ENCODE measurements at regions not wholly inside any gene's neighbourhood (a gene's known extent, or its start where the extent isn't known, plus 50 kb on each side); places are given as distances from the start of the nearest gene placed in this dataset.

DNA sequence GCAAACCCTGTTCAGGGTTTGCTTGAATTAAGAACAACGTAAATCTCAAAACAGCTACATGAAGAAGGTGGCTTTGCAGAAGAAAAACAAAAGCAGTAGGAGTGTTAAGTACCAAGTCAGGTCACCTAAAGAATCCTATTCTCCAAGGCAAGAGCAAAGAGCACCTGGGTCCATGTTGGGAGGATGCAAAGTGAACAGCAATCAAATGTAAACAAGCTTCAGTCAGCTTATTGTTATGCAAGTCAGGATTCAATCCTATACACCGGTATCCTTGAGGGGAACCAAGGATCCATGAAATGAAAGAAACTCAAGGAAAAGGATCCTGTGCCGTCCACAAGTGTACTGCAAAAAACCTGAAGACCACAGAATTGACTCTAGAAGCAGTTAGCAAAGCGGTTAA, 261.0 kb upstream of the DDX18 start:
- 0 out of 2 replicates have a peak, but pooled peaks cover 5% of the 10 kb centered on the region for H3K9me3 ChIP-seq (ENCODE audit: low read length)
- no TSS peak for BruUV-seq (replicated peaks)
- no peaks in the 10 kb centered on the region for H3K9me2 ChIP-seq (replicated peaks; ENCODE audit: low read length)
- POLR2A ChIA-PET (ENCODE audit: unreplicated experiment): interaction anchor here (0.5 kb wide), 1 partner anchor 460 kb away, joined by 4 read pairs; the partner anchor contains the start of gene CCDC93
- no peaks in the 10 kb centered on the region for H3K36me3 ChIP-seq (ENCODE audit: low read depth, low read length)
- CTCF ChIA-PET: no interaction called here
- H3K4me3 ChIP-seq (ENCODE audit: low read length): no peak overlapping the region
- intact Hi-C loops (cut with micrococcal nuclease): no loop called here
- H3K4me2 ChIP-seq (ENCODE audit: low read length): no peak overlapping the region
- no peaks in the 10 kb centered on the region for H3K4me1 ChIP-seq (ENCODE audit: insufficient read depth, low read length)
- no peak for TF ChIP-seq EZH2phosphoT487 (IDR thresholded peaks at IDR 0.05; ENCODE audit: borderline replicate concordance, low read length)
- TF ChIP-seq, protein P1, sequence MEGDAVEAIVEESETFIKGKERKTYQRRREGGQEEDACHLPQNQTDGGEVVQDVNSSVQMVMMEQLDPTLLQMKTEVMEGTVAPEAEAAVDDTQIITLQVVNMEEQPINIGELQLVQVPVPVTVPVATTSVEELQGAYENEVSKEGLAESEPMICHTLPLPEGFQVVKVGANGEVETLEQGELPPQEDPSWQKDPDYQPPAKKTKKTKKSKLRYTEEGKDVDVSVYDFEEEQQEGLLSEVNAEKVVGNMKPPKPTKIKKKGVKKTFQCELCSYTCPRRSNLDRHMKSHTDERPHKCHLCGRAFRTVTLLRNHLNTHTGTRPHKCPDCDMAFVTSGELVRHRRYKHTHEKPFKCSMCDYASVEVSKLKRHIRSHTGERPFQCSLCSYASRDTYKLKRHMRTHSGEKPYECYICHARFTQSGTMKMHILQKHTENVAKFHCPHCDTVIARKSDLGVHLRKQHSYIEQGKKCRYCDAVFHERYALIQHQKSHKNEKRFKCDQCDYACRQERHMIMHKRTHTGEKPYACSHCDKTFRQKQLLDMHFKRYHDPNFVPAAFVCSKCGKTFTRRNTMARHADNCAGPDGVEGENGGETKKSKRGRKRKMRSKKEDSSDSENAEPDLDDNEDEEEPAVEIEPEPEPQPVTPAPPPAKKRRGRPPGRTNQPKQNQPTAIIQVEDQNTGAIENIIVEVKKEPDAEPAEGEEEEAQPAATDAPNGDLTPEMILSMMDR (conservative IDR thresholded peaks at IDR 0.05; ENCODE audit: low read depth, low read length): no peak
- ATAC-seq (no peak), DNase-seq (no peak)
- no peak overlapping the region for H2AFZ ChIP-seq (ENCODE audit: low read length)
- peaks cover 9% of the 10 kb centered on the region; the same call in 1 of the 2 replicates for H3K27me3 ChIP-seq (ENCODE audit: low read length)
- no peaks in the 10 kb centered on the region for H4K20me1 ChIP-seq (ENCODE audit: low read length)
- H3K9ac ChIP-seq (ENCODE audit: low read length): no peak overlapping the region
- H3K27ac ChIP-seq (ENCODE audit: low read length): no peak overlapping the region
- no peaks in the 10 kb centered on the region for H3K79me2 ChIP-seq (ENCODE audit: low read length)
- no peaks in the 10 kb centered on the region for H3F3A ChIP-seq (ENCODE audit: low read length, unreplicated experiment)

DNA sequence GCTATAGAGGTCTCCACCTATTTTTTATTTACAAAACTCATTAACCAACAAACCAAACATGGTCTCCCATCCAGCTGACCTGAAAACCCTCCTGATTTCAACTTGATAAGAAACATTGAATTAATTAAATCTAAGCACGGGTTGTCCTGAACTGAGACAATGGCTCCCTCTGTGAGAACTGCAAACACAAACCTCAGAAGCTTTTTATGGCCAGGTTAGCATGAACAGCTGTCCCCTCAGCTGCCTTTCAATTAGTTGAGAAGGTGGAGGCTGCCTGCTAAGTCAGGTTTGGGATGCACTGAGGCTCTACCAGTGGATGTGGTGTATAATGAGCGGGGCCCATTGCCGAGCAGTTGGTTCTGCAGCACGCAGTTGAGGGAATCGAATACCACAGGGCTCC, 258.5 kb upstream of the DDX18 start:
- BruUV-seq (replicated peaks): no TSS peak
- Histone ChIP-seq H3K36me3 (ENCODE audit: low read depth, low read length) (no peaks in the 10 kb centered on the region), H3K4me1 (ENCODE audit: insufficient read depth, low read length) (no peaks in the 10 kb centered on the region), H3K79me2 (ENCODE audit: low read length) (no peaks in the 10 kb centered on the region), H3K9ac (ENCODE audit: low read length) (no peak overlapping the region), H3K9me3 (ENCODE audit: low read length) (no peaks in the 10 kb centered on the region), H3F3A (ENCODE audit: low read length, unreplicated experiment) (no peaks in the 10 kb centered on the region), H2AFZ (ENCODE audit: low read length) (no peak overlapping the region), H4K20me1 (ENCODE audit: low read length) (no peaks in the 10 kb centered on the region), H3K27me3 (ENCODE audit: low read length) (peaks cover 9% of the 10 kb centered on the region; the same call in 1 of the 2 replicates), H3K4me3 (ENCODE audit: low read length) (no peak overlapping the region), H3K27ac (ENCODE audit: low read length) (no peak overlapping the region), H3K4me2 (ENCODE audit: low read length) (no peak overlapping the region), H3K9me2 (replicated peaks; ENCODE audit: low read length) (no peaks in the 10 kb centered on the region)
- DNase-seq (no peak), ATAC-seq (no peak)
- intact Hi-C loops (cut with micrococcal nuclease): no loop called here
- no peak for TF ChIP-seq EZH2phosphoT487 (IDR thresholded peaks at IDR 0.05; ENCODE audit: borderline replicate concordance, low read length)
- no peak for TF ChIP-seq EZH2 (IDR thresholded peaks at IDR 0.05; ENCODE audit: low read length, unreplicated experiment)
- TF ChIP-seq, protein P1 (conservative IDR thresholded peaks at IDR 0.05; ENCODE audit: low read depth, low read length): no peak
- ChIA-PET CTCF (no interaction called here), POLR2A (ENCODE audit: unreplicated experiment) (interaction anchor here (0.7 kb wide), 1 partner anchor 198 kb away, joined by 4 read pairs; no protein-coding TSS in a partner anchor)

DNA sequence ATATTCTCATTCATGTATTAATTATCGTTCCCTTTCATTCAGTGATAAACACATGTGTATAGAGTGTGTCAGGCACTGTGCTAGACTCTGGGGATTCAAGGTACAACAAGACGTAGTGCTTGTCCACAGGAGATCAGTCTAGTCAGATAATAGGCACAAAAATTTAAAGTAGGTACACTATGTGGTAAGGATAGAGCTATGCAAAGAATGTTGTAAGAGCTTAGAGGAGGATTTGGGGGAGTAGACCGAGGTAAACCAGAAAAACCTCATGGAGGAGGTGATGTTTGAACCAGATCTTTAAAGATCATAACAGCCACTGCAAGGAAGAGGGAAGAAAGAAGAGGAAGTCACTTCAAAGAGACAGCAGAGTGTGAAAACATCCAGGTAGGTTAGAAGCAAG, 256.9 kb upstream of the DDX18 start:
- H3K79me2 ChIP-seq (ENCODE audit: low read length): no peaks in the 10 kb centered on the region
- H3K27me3 ChIP-seq (ENCODE audit: low read length): peaks cover 9% of the 10 kb centered on the region; the same call in 1 of the 2 replicates
- H4K20me1 ChIP-seq (ENCODE audit: low read length): no peaks in the 10 kb centered on the region
- no peak overlapping the region for H3K4me2 ChIP-seq (ENCODE audit: low read length)
- BruUV-seq (replicated peaks): no TSS peak
- no peaks in the 10 kb centered on the region for H3K36me3 ChIP-seq (ENCODE audit: low read depth, low read length)
- H3K9ac ChIP-seq (ENCODE audit: low read length): no peak overlapping the region
- no peak overlapping the region for H2AFZ ChIP-seq (ENCODE audit: low read length)
- H3K9me2 ChIP-seq (replicated peaks; ENCODE audit: low read length): no peaks in the 10 kb centered on the region
- DNase-seq (no peak), ATAC-seq (no peak)
- H3K27ac ChIP-seq (ENCODE audit: low read length): no peak overlapping the region
- intact Hi-C loops (cut with micrococcal nuclease): no loop called here
- no peaks in the 10 kb centered on the region for H3K9me3 ChIP-seq (ENCODE audit: low read length)
- CTCF ChIA-PET: no interaction called here
- POLR2A ChIA-PET (ENCODE audit: unreplicated experiment): no interaction called here
- no peaks in the 10 kb centered on the region for H3K4me1 ChIP-seq (ENCODE audit: insufficient read depth, low read length)
- H3K4me3 ChIP-seq (ENCODE audit: low read length): no peak overlapping the region
- no peaks in the 10 kb centered on the region for H3F3A ChIP-seq (ENCODE audit: low read length, unreplicated experiment)
- TF ChIP-seq EZH2 (IDR thresholded peaks at IDR 0.05; ENCODE audit: low read length, unreplicated experiment) (no peak), EZH2phosphoT487 (IDR thresholded peaks at IDR 0.05; ENCODE audit: borderline replicate concordance, low read length) (no peak)
- TF ChIP-seq, protein P1 (conservative IDR thresholded peaks at IDR 0.05; ENCODE audit: low read depth, low read length): no peak

All from PC-3 (cell line).